H1 (cell line): ENCODE measurements at regions not wholly inside any gene's neighbourhood (a gene's known extent, or its start where the extent isn't known, plus 50 kb on each side); places are given as distances from the start of the nearest gene placed in this dataset.

Source experiments
- CTCF ChIA-PET: fragments of 300-600 bp; sonication (Branson Sonifier 250); formaldehyde crosslinking; loops from one replicate; lab custom pipeline; 2021; ENCODE audit not compliant: partially characterized antibody; lab: Charles Lee
- POLR2A ChIA-PET: fragments of 300-600 bp; sonication (Branson Sonifier 250); formaldehyde crosslinking; loops from one replicate; lab custom pipeline; 2021; ENCODE audit warnings: inconsistent platforms; ENCODE audit not compliant: partially characterized antibody; lab: Charles Lee
- DNase-seq, 2 experiments: peaks; one replicate each; pipeline versions ENCODE4 v3.0.0 to v3.0.0-alpha.2; 2010 to 2022; ENCODE audit warnings: low spot score in 2 of 2, low read depth in 1 of 2, mixed read lengths in 1 of 2
- FAIRE-seq: peaks from 2 replicates; lab custom pipeline; 2011; peaks lifted over from hg19 to GRCh38; lab: Jason Lieb, UNC
- H2AFZ ChIP-seq: 2 replicates; pipeline ENCODE4 v1.8.1; 2012; ENCODE audit warnings: low read length, inconsistent platforms
- H2AK5ac ChIP-seq: 2 replicates; pipeline ENCODE4 v1.6.1; 2013; ENCODE audit warnings: low read depth, low read length
- H2BK120ac ChIP-seq: replicated peaks from 2 replicates; pipeline ENCODE3; 2013; ENCODE audit warnings: low read depth, low read length, inconsistent platforms
- H2BK12ac ChIP-seq: 2 replicates; pipeline ENCODE4 v1.6.1; 2013; ENCODE audit warnings: low read depth, low read length
- H2BK15ac ChIP-seq: 2 replicates; pipeline ENCODE4 v1.6.1; 2013; ENCODE audit warnings: low read length
- H2BK20ac ChIP-seq: 2 replicates; pipeline ENCODE4 v1.6.1; 2013; ENCODE audit warnings: low read length
- H2BK5ac ChIP-seq: 2 replicates; pipeline ENCODE4 v1.6.1; 2013; ENCODE audit warnings: low read depth, low read length
- H3K14ac ChIP-seq: 2 replicates; pipeline ENCODE4 v1.6.1; 2013; ENCODE audit warnings: inconsistent platforms; ENCODE audit not compliant: insufficient read length
- H3K18ac ChIP-seq: 2 replicates; pipeline ENCODE4 v1.6.1; 2013; ENCODE audit warnings: low read length; ENCODE audit errors: extremely low read depth
- H3K23ac ChIP-seq: 2 replicates; pipeline ENCODE4 v1.6.1; 2013; ENCODE audit warnings: inconsistent platforms; ENCODE audit not compliant: insufficient read length
- H3K23me2 ChIP-seq: 2 replicates; pipeline ENCODE4 v1.6.1; 2013; ENCODE audit warnings: low read depth, low read length
- H3K27ac ChIP-seq: 2 replicates; pipeline ENCODE4 v1.6.1; 2011; ENCODE audit warnings: low read depth, low read length, inconsistent platforms
- H3K27me3 ChIP-seq, 4 experiments: replicated peaks in 1 of 4; 1 replicate in 1 of 4; 2 replicates in 3 of 4; pipeline versions ENCODE4 v1.6.1 to v1.8.1; 2011 to 2013; ENCODE audit warnings: low read length in 3 of 4, mild to moderate bottlenecking in 3 of 4, inconsistent platforms in 2 of 4, mixed read lengths in 2 of 4, moderate library complexity in 1 of 4; ENCODE audit not compliant: control insufficient read depth in 3 of 4, insufficient read depth in 3 of 4; ENCODE audit errors: extremely low read depth in 1 of 4
- H3K36me3 ChIP-seq, 4 experiments: 2 replicates each; pipeline versions ENCODE4 v1.6.1 to v1.8.1; 2011 to 2013; ENCODE audit warnings: mild to moderate bottlenecking in 4 of 4, low read length in 3 of 4, moderate library complexity in 2 of 4, control low read depth in 1 of 4, inconsistent platforms in 1 of 4; ENCODE audit not compliant: insufficient read depth in 4 of 4, control insufficient read depth in 2 of 4
- H3K4ac ChIP-seq: replicated peaks from 2 replicates; pipeline ENCODE3; 2013; ENCODE audit warnings: low read length, low read depth, mixed read lengths, inconsistent platforms; ENCODE audit not compliant: insufficient read length
- H3K4me1 ChIP-seq, 4 experiments: replicated peaks in 1 of 4; 1 replicate in 1 of 4; 2 replicates in 3 of 4; pipeline versions ENCODE4 v1.6.1 to v1.8.1; 2011 to 2013; ENCODE audit warnings: low read length in 3 of 4, inconsistent platforms in 2 of 4, mixed read lengths in 1 of 4; ENCODE audit not compliant: insufficient read depth in 4 of 4, control insufficient read depth in 3 of 4
- H3K4me2 ChIP-seq, 2 experiments: 2 replicates each; pipeline versions ENCODE4 v1.6.1 to v1.8.1; 2011 to 2013; ENCODE audit warnings: low read depth in 2 of 2, low read length in 2 of 2, control low read depth in 1 of 2, inconsistent platforms in 1 of 2, mild to moderate bottlenecking in 1 of 2; ENCODE audit not compliant: insufficient read depth in 1 of 2
- H3K4me3 ChIP-seq, 4 experiments: fragments of 200-600, 300-600 bp in 1 of 4; sonication (generic), shearing (Covaris generic), sonication (Bioruptor Twin) in 1 of 4; 2 replicates each; pipeline versions ENCODE4 v1.5.1 to v1.8.1; 2011 to 2016; ENCODE audit warnings: low read length in 4 of 4, low read depth in 3 of 4, control low read depth in 2 of 4, inconsistent platforms in 2 of 4, mild to moderate bottlenecking in 2 of 4, mixed read lengths in 1 of 4, moderate library complexity in 1 of 4; ENCODE audit not compliant: insufficient read depth in 2 of 4; ENCODE audit errors: extremely low read depth in 1 of 4
- H3K56ac ChIP-seq: replicated peaks from 2 replicates; pipeline ENCODE3; 2013; ENCODE audit warnings: low read depth, mild to moderate bottlenecking, mixed read lengths, low read length, inconsistent platforms; ENCODE audit not compliant: insufficient read length
- H3K79me1 ChIP-seq: 2 replicates; pipeline ENCODE4 v1.6.1; 2013; ENCODE audit warnings: low read depth, low read length, control low read depth
- H3K79me2 ChIP-seq, 2 experiments: 2 replicates each; pipeline versions ENCODE4 v1.6.1 to v1.8.1; 2012 to 2013; ENCODE audit warnings: low read length in 2 of 2, mild to moderate bottlenecking in 2 of 2, inconsistent platforms in 1 of 2; ENCODE audit not compliant: insufficient read depth in 2 of 2, control insufficient read depth in 1 of 2
- H3K9ac ChIP-seq, 4 experiments: replicated peaks in 1 of 4; 1 replicate in 1 of 4; 2 replicates in 3 of 4; pipeline versions ENCODE4 v1.6.1 to v1.8.1; 2011 to 2013; ENCODE audit warnings: low read depth in 3 of 4, low read length in 3 of 4, control low read depth in 2 of 4, mild to moderate bottlenecking in 2 of 4, moderate library complexity in 2 of 4, inconsistent platforms in 1 of 4; ENCODE audit errors: extremely low read depth in 1 of 4
- H3K9me3 ChIP-seq, 2 experiments: 2 replicates each; pipeline versions ENCODE4 v1.6.1 to v1.8.1; 2012 to 2013; ENCODE audit warnings: mild to moderate bottlenecking in 2 of 2, moderate library complexity in 2 of 2, control low read depth in 1 of 2, inconsistent platforms in 1 of 2, low read depth in 1 of 2, low read length in 1 of 2, mixed read lengths in 1 of 2; ENCODE audit not compliant: insufficient read depth in 2 of 2
- H4K20me1 ChIP-seq, 2 experiments: replicated peaks in 1 of 2; 2 replicates each; pipeline versions ENCODE3 to v1.8.1; 2011 to 2013; ENCODE audit warnings: inconsistent platforms in 2 of 2, low read length in 2 of 2, mild to moderate bottlenecking in 1 of 2; ENCODE audit not compliant: insufficient read depth in 2 of 2, control insufficient read depth in 1 of 2
- H4K5ac ChIP-seq: 2 replicates; pipeline ENCODE4 v1.6.1; 2013; ENCODE audit warnings: low read length, low read depth, mixed read lengths, inconsistent platforms; ENCODE audit not compliant: insufficient read length
- H4K8ac ChIP-seq: 2 replicates; pipeline ENCODE4 v1.8.0; 2013; ENCODE audit warnings: mild to moderate bottlenecking, moderate library complexity, low read length, inconsistent platforms; ENCODE audit not compliant: insufficient read depth; ENCODE audit errors: extremely low read depth
- H4K91ac ChIP-seq: replicated peaks from 2 replicates; pipeline ENCODE3; 2013; ENCODE audit warnings: low read length, mixed read lengths, inconsistent platforms; ENCODE audit not compliant: insufficient read length
- CEBPB ChIP-seq: IDR thresholded peaks from 2 replicates; pipeline ENCODE4 v1.6.1; 2012; ENCODE audit warnings: low read depth, low read length
- MAFK ChIP-seq: IDR thresholded peaks from 2 replicates; pipeline ENCODE4 v1.6.1; 2012; ENCODE audit warnings: low read depth, mild to moderate bottlenecking, improper control_type of control experiment, low read length
- WGBS, 2 experiments: shearing (Covaris generic) in 1 of 2; methylation state at CpG; one replicate each; pipeline versions ENCODE4 v1.1.6 to v1.1.7; 2013 to 2015; ENCODE audit warnings: low lambda C conversion rate in 2 of 2, mixed read lengths in 2 of 2, inconsistent platforms in 1 of 2, low coverage in 1 of 2, missing lambda C conversion rate in 1 of 2; ENCODE audit not compliant: insufficient replicate concordance in 2 of 2, insufficient coverage in 1 of 2, insufficient read length in 1 of 2; ENCODE audit errors: extremely low coverage in 1 of 2, missing lambda C conversion rate in 1 of 2; 5-methylcytosine and 5-hydroxymethylcytosine counted together
- TF ChIP-seq, protein P1 (sequence below), 3 experiments: IDR thresholded peaks; 1 replicate in 2 of 3; 2 replicates in 1 of 3; pipeline versions ENCODE4 v1.5.1 to v1.6.1; 2011; ENCODE audit warnings: low read length in 3 of 3, mild to moderate bottlenecking in 3 of 3, inconsistent platforms in 2 of 3, low read depth in 1 of 3, moderate library complexity in 1 of 3; ENCODE audit not compliant: insufficient read depth in 1 of 3; ENCODE audit errors: control extremely low read depth in 1 of 3
- TF ChIP-seq, protein P2 (sequence below): IDR thresholded peaks from 2 replicates; pipeline ENCODE4 v1.6.1; 2011; ENCODE audit warnings: low read length, improper control_type of control experiment

DNA sequence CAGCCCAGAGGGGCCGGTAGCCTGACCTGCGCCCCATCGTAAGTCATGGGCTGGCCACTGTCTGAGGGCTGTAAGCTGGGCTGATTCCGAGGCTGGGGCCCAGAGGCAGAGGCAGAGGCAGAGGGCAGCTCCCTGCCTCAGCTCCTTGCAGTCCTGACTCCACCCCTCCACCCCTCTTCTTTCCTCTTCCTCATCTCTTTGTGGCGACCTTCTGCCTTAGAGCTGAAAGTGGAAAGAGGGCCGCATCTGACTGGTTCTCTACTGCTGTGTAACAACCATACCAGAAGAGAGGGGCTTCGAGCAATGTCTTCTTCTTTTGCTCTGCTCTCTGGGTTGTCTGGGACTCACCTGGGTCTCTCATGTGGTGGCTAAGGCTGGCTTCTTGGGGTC, 179.1 kb downstream of the RPS24 start:
- CTCF ChIA-PET = interaction anchor here (0.6 to 2.7 kb wide), 13 partner anchors 10 to 976 kb away, joined by 3 to 12 read pairs (median 4); no protein-coding TSS in a partner anchor
- H2BK20ac ChIP-seq = no peak overlapping the region
- H3K9ac ChIP-seq = no peak overlapping the region
- no peak overlapping the region for H2AFZ ChIP-seq
- no peak overlapping the region for H3K4ac ChIP-seq
- H3K18ac ChIP-seq = no peak overlapping the region
- H4K91ac ChIP-seq = no peak overlapping the region
- H3K79me2 ChIP-seq = no peaks in the 10 kb centered on the region
- H3K9me3 ChIP-seq = no peaks in the 10 kb centered on the region
- no peak overlapping the region for H2BK12ac ChIP-seq
- H3K36me3 ChIP-seq = no peaks in the 10 kb centered on the region
- no peak for DNase-seq
- H3K23me2 ChIP-seq = no peaks in the 10 kb centered on the region
- H2BK120ac ChIP-seq = no peak overlapping the region
- H2BK5ac ChIP-seq = no peak overlapping the region
- POLR2A ChIA-PET = no interaction called here
- H2AK5ac ChIP-seq = no peak overlapping the region
- H3K56ac ChIP-seq = no peak overlapping the region
- H3K27ac ChIP-seq = no peak overlapping the region
- WGBS, 2 experiments = 81% methylated on average over 4 of the region's 7 CpGs; no CpG with 5 or more reads in 1 of the 2 experiments
- no peaks in the 10 kb centered on the region for H4K20me1 ChIP-seq
- no peak overlapping the region for H4K5ac ChIP-seq
- H3K27me3 ChIP-seq = no peaks in the 10 kb centered on the region
- no peak overlapping the region for H3K4me3 ChIP-seq
- H4K8ac ChIP-seq = no peak overlapping the region
- no peaks in the 10 kb centered on the region; a peak in 1 of 7 replicates for H3K4me1 ChIP-seq
- no peak overlapping the region for H3K4me2 ChIP-seq
- no peaks in the 10 kb centered on the region for H3K79me1 ChIP-seq
- FAIRE-seq = no peak
- no peak overlapping the region for H3K23ac ChIP-seq
- H2BK15ac ChIP-seq = no peak overlapping the region
- H3K14ac ChIP-seq = no peak overlapping the region
- TF ChIP-seq MAFK (no peak), CEBPB (no peak)
- TF ChIP-seq, protein P1, sequence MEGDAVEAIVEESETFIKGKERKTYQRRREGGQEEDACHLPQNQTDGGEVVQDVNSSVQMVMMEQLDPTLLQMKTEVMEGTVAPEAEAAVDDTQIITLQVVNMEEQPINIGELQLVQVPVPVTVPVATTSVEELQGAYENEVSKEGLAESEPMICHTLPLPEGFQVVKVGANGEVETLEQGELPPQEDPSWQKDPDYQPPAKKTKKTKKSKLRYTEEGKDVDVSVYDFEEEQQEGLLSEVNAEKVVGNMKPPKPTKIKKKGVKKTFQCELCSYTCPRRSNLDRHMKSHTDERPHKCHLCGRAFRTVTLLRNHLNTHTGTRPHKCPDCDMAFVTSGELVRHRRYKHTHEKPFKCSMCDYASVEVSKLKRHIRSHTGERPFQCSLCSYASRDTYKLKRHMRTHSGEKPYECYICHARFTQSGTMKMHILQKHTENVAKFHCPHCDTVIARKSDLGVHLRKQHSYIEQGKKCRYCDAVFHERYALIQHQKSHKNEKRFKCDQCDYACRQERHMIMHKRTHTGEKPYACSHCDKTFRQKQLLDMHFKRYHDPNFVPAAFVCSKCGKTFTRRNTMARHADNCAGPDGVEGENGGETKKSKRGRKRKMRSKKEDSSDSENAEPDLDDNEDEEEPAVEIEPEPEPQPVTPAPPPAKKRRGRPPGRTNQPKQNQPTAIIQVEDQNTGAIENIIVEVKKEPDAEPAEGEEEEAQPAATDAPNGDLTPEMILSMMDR (IDR thresholded peaks at IDR 0.05; ENCODE audit: control extremely low read depth in 1 of 3, insufficient read depth in 1 of 3, low read depth in 1 of 3, low read length in 3 of 3) = no peak
- TF ChIP-seq, protein P2, sequence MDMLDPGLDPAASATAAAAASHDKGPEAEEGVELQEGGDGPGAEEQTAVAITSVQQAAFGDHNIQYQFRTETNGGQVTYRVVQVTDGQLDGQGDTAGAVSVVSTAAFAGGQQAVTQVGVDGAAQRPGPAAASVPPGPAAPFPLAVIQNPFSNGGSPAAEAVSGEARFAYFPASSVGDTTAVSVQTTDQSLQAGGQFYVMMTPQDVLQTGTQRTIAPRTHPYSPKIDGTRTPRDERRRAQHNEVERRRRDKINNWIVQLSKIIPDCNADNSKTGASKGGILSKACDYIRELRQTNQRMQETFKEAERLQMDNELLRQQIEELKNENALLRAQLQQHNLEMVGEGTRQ = no peak
